Liver (tissue), 8 donors: ENCODE measurements at regions not wholly inside any gene's neighbourhood (a gene's known extent, or its start where the extent isn't known, plus 50 kb on each side); places are given as distances from the start of the nearest gene placed in this dataset.

ENCODE experiments used
- DNase-seq: peaks from one replicate; pipeline ENCODE4 v3.0.0-alpha.2; 2017; ENCODE audit warnings: low spot score
- H3K27ac ChIP-seq, 2 donors: one replicate each; pipeline ENCODE4 v1.7.0; 2013; ENCODE audit warnings: inconsistent platforms in 2 of 2, low read length in 2 of 2, control low read depth in 1 of 2, low read depth in 1 of 2, mild to moderate bottlenecking in 1 of 2
- H3K27me3 ChIP-seq, 4 donors: one replicate each; pipeline versions ENCODE4 v1.6.1 to v1.7.0; 2013; ENCODE audit warnings: low read length in 3 of 4, inconsistent platforms in 1 of 4, mild to moderate bottlenecking in 1 of 4, moderate library complexity in 1 of 4; ENCODE audit not compliant: control insufficient read depth in 4 of 4, insufficient read depth in 4 of 4
- H3K36me3 ChIP-seq, 4 donors: one replicate each; pipeline versions ENCODE4 v1.6.1 to v1.7.0; 2013; ENCODE audit warnings: low read length in 3 of 4, mild to moderate bottlenecking in 3 of 4, low read depth in 1 of 4, moderate library complexity in 1 of 4; ENCODE audit not compliant: control insufficient read depth in 4 of 4, insufficient read depth in 3 of 4
- H3K4me1 ChIP-seq, 4 donors: one replicate each; pipeline versions ENCODE4 v1.6.1 to v1.7.0; 2013; ENCODE audit warnings: low read length in 3 of 4, mild to moderate bottlenecking in 3 of 4, moderate library complexity in 1 of 4; ENCODE audit not compliant: control insufficient read depth in 4 of 4, insufficient read depth in 4 of 4
- H3K4me3 ChIP-seq, 3 donors: one replicate each; pipeline versions ENCODE4 v1.6.1 to v1.7.0; 2013; ENCODE audit warnings: low read length in 3 of 3, control low read depth in 1 of 3, low read depth in 1 of 3, mild to moderate bottlenecking in 1 of 3
- H3K9ac ChIP-seq, 2 donors: one replicate each; pipeline ENCODE4 v1.7.0; 2013; ENCODE audit warnings: low read length in 2 of 2, mild to moderate bottlenecking in 2 of 2, moderate library complexity in 2 of 2, control low read depth in 1 of 2, low read depth in 1 of 2
- H3K9me3 ChIP-seq, 4 donors: one replicate each; pipeline versions ENCODE4 v1.6.1 to v1.7.0; 2013; ENCODE audit warnings: low read length in 3 of 4; ENCODE audit not compliant: control insufficient read depth in 4 of 4
- ATF3 ChIP-seq: IDR thresholded peaks from 2 replicates; pipeline ENCODE4 v1.6.1; 2016; ENCODE audit warnings: antibody characterized with exemption
- CTCF ChIP-seq: fragments of 150-350 bp; IDR thresholded peaks from 2 replicates; pipeline ENCODE4 v1.5.1; 2017; ENCODE audit warnings: improper control_type of control experiment, low read depth, low read length; ENCODE audit not compliant: missing input control
- EGR1 ChIP-seq, 2 donors: IDR thresholded peaks; 2 replicates each; pipeline ENCODE4 v1.6.1; 2016 to 2018; ENCODE audit warnings: antibody characterized with exemption in 2 of 2, low read depth in 2 of 2
- FOXA1 ChIP-seq: IDR thresholded peaks from 2 replicates; pipeline ENCODE4 v1.6.1; 2016; ENCODE audit warnings: antibody characterized with exemption
- FOXA2 ChIP-seq: IDR thresholded peaks from 2 replicates; pipeline ENCODE4 v1.6.1; 2016; ENCODE audit warnings: antibody characterized with exemption
- GABPA ChIP-seq, 2 donors: IDR thresholded peaks in 1 of 2; conservative IDR thresholded peaks in 1 of 2; 2 replicates each; pipeline ENCODE4 v1.6.1; 2016; ENCODE audit warnings: antibody characterized with exemption in 2 of 2, mild to moderate bottlenecking in 1 of 2, moderate library complexity in 1 of 2
- HNF4A ChIP-seq, 2 donors: conservative IDR thresholded peaks; 2 replicates each; pipeline ENCODE4 v1.6.1; 2016; ENCODE audit warnings: antibody characterized with exemption in 2 of 2, mild to moderate bottlenecking in 2 of 2
- HNF4G ChIP-seq: IDR thresholded peaks from 2 replicates; pipeline ENCODE4 v1.6.1; 2016; ENCODE audit warnings: antibody characterized with exemption
- JUND ChIP-seq, 2 donors: IDR thresholded peaks; 2 replicates each; pipeline ENCODE4 v1.6.1; 2016; ENCODE audit warnings: antibody characterized with exemption in 2 of 2
- MAX ChIP-seq: IDR thresholded peaks from 2 replicates; pipeline ENCODE4 v1.6.1; 2016; ENCODE audit warnings: antibody characterized with exemption
- NR2F2 ChIP-seq: IDR thresholded peaks from 2 replicates; pipeline ENCODE4 v1.6.1; 2016; ENCODE audit warnings: antibody characterized with exemption
- RAD21 ChIP-seq, 2 donors: IDR thresholded peaks; 2 replicates each; pipeline ENCODE4 v1.6.1; 2016; ENCODE audit warnings: antibody characterized with exemption in 2 of 2, mild to moderate bottlenecking in 2 of 2
- REST ChIP-seq: IDR thresholded peaks from 2 replicates; pipeline ENCODE4 v1.6.1; 2016; ENCODE audit warnings: antibody characterized with exemption, mild to moderate bottlenecking
- RXRA ChIP-seq, 2 donors: IDR thresholded peaks; 2 replicates each; pipeline ENCODE4 v1.6.1; 2017 to 2018; ENCODE audit warnings: antibody characterized with exemption in 2 of 2, mild to moderate bottlenecking in 1 of 2
- SP1 ChIP-seq: IDR thresholded peaks from 2 replicates; pipeline ENCODE4 v1.6.1; 2018; ENCODE audit warnings: antibody characterized with exemption, mild to moderate bottlenecking
- TAF1 ChIP-seq: conservative IDR thresholded peaks from 2 replicates; pipeline ENCODE4 v1.6.1; 2016; ENCODE audit warnings: antibody characterized with exemption, mild to moderate bottlenecking
- YY1 ChIP-seq: IDR thresholded peaks from 2 replicates; pipeline ENCODE4 v1.6.1; 2016; ENCODE audit warnings: antibody characterized with exemption, mild to moderate bottlenecking
- ZBTB33 ChIP-seq: IDR thresholded peaks from 2 replicates; pipeline ENCODE4 v1.6.1; 2016; ENCODE audit warnings: antibody characterized with exemption
- WGBS: extraction: QIAGEN DNeasy Blood & Tissue Kit; methylation state at CpG from one replicate; pipeline ENCODE4 v1.1.7; 2013; 5-methylcytosine and 5-hydroxymethylcytosine counted together
- donor health status: healthy.
- donor health status: healthy.
- donor health status: healthy.
- donor health status: healthy.
- donor health status: healthy.

GRCh38 chrX:98065151-98065550 lies 1181.4 kb downstream of the RPA4 start:
- no peak for TF ChIP-seq HNF4G
- TF ChIP-seq YY1: no peak
- TF ChIP-seq SP1: no peak
- Histone ChIP-seq H3K27ac (no peak overlapping the region), H3K27me3 (no peaks in the 10 kb centered on the region), H3K36me3 (no peaks in the 10 kb centered on the region), H3K4me3 (no peak overlapping the region), H3K9ac (no peak overlapping the region), H3K9me3 (no peaks in the 10 kb centered on the region), H3K4me1 (peaks cover 0 to 9% (median 0%) of the 10 kb centered on the region in 4 donors)
- DNase-seq: no peak
- WGBS: 57% methylated on average over 2 of the region's 2 CpGs

- no peaks in the 10 kb centered on the region for H3K9me3 ChIP-seq
- TF ChIP-seq TAF1: no peak
- no peak for TF ChIP-seq YY1
- TF ChIP-seq NR2F2: no peak
- TF ChIP-seq RXRA (IDR thresholded peaks at IDR 0.05): no peak
- TF ChIP-seq MAX: no peak
- no peak for TF ChIP-seq FOXA2
- no peak for TF ChIP-seq ATF3
- TF ChIP-seq HNF4A (conservative IDR thresholded peaks at IDR 0.05): no peak
- no peak for TF ChIP-seq HNF4G
- 65% methylated on average over 3 of the region's 3 CpGs for WGBS
- H3K9ac ChIP-seq: no peak overlapping the region
- H3K4me3 ChIP-seq: no peak overlapping the region
- no peaks in the 10 kb centered on the region for H3K27me3 ChIP-seq
- H3K36me3 ChIP-seq: no peaks in the 10 kb centered on the region
- no peak overlapping the region for H3K27ac ChIP-seq
- DNase-seq: no peak
- peaks cover 0 to 9% (median 1%) of the 10 kb centered on the region in 4 donors for H3K4me1 ChIP-seq
Measured at GRCh38 chrX:98067611-98068010, 1183.9 kb downstream of the RPA4 start.

GRCh38 chrX:98068024-98068580 lies 1184.4 kb downstream of the RPA4 start:
- Histone ChIP-seq H3K4me1 (peaks cover 0 to 9% (median 1%) of the 10 kb centered on the region in 4 donors), H3K9ac (no peak overlapping the region), H3K27ac (no peak overlapping the region), H3K9me3 (no peaks in the 10 kb centered on the region), H3K4me3 (no peak overlapping the region), H3K27me3 (no peaks in the 10 kb centered on the region), H3K36me3 (no peaks in the 10 kb centered on the region)
- WGBS: 28% methylated on average over 3 of the region's 3 CpGs
- no peak for TF ChIP-seq CTCF
- TF ChIP-seq FOXA2: no peak
- no peak for TF ChIP-seq FOXA1
- no peak for TF ChIP-seq REST
- TF ChIP-seq GABPA (IDR thresholded peaks at IDR 0.05 in 1 of 2, conservative IDR thresholded peaks at IDR 0.05 in 1 of 2): no peak
- TF ChIP-seq EGR1 (IDR thresholded peaks at IDR 0.05; ENCODE audit: low read depth in 2 of 2): no peak
- peak in 1 of 2 donors; percentile 28 for TF ChIP-seq RXRA (IDR thresholded peaks at IDR 0.05)
- no peak for TF ChIP-seq TAF1
- no peak for TF ChIP-seq YY1
- no peak for TF ChIP-seq ATF3
- no peak for TF ChIP-seq HNF4G
- peak; percentile 7 for TF ChIP-seq SP1
- no peak for TF ChIP-seq JUND (IDR thresholded peaks at IDR 0.05)
- no peak for TF ChIP-seq ZBTB33
- TF ChIP-seq RAD21 (IDR thresholded peaks at IDR 0.05): peak in 1 of 2 donors; percentile 32
- TF ChIP-seq HNF4A (conservative IDR thresholded peaks at IDR 0.05): peak; percentile 15 to 37
- no peak for DNase-seq
